ENCODE measurements at regions not wholly inside any gene's neighbourhood (a gene's known extent, or its start where the extent isn't known, plus 50 kb on each side); places are given as distances from the start of the nearest gene placed in this dataset.
"Not testable (repeated sequence)": the region's sequence is repeated elsewhere in the genome, so short reads cannot be mapped to it uniquely, and the experiment has no call there.

GRCh38 chr3:72660270-72661114 lies 187.8 kb downstream of the SHQ1 start:
- no peak for DNase-seq

GRCh38 chr3:72659596-72659995 lies 188.6 kb downstream of the SHQ1 start:
- DNase-seq = no peak

DNA sequence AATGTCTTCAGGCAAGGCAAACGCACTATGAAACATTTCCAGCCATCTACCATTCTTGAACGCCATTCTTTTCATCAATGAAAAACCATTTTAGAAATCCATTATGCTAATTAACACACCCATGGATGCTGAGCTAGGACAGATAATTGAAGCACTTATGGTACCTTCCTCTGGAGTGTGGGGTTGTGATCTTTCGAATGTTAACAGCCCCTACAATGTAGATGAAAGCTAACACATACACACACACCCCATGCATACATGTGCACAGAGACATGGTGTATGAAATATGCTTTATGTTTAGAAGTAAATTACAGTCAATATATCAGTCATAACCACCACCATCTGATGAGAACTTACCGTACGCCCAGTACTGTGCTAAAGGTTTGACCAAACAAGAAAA lies 189.1 kb downstream of the SHQ1 start:
- no peak for DNase-seq

- DNase-seq = no peak
Observed at GRCh38 chr3:72658466-72659100, 189.7 kb downstream of the SHQ1 start.

- peak; percentile 69 for DNase-seq
Observed at GRCh38 chr3:72657666-72658065, 190.6 kb downstream of the SHQ1 start.

DNA sequence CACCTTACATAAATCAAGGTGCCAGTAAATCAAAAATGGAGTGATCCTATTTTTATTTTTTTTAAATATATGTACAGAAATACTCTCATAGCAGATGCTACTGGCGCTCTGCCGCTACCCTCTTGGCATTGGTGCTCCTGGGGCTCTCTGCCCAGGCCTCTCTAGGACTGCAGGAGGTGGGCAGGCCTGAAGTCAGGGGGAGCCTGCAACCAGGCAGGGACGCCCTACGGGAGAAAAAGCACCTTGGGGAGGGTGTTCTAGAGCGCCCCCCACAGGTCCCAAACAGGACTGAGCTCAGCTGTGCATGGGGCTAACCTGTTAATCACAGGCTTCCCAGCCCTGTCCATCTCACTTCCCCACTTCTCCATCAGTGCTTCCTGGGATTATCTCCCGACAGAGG lies 192.5 kb downstream of the SHQ1 start:
- DNase-seq = no peak

- no peak for DNase-seq
Observed at GRCh38 chr3:72655131-72655551, 193.1 kb downstream of the SHQ1 start.

DNA sequence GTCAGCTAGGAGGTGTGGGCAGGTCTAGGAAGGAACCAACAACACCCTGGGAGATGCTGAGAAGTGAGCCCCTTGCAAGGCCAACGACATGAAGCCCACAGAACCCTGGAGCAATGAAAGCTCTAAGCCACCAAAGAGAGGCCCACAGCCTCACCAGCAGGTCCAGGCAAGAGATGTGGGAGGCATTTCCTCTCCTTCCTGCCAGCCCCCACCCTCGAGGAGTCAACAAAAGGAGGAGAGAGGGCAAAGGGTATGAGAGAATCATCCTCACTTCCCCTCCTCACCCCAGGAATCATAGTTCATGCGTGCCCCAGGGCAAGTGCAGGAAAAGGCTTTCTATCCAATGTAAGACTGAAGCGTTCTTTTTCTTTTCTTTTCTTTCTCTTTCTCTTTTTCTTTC lies 195.8 kb downstream of the SHQ1 start:
- no peak for DNase-seq

DNA sequence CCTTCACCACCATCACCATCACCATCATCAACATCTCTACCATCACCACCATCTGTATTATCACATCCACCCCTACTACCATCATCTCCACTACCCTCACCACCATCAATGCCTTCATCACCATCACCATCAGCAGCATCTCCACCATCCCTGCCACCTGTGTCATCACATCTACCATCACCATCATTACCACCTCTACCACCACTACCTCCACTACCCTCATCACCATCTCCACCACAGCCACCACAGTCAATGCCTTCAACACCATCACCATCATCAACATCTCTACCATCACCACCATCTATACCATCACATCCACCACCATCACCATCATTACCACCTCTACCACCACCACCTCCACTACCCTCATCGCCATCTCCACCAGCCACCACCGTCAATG lies 196.7 kb downstream of the SHQ1 start:
- no peak for DNase-seq

DNA sequence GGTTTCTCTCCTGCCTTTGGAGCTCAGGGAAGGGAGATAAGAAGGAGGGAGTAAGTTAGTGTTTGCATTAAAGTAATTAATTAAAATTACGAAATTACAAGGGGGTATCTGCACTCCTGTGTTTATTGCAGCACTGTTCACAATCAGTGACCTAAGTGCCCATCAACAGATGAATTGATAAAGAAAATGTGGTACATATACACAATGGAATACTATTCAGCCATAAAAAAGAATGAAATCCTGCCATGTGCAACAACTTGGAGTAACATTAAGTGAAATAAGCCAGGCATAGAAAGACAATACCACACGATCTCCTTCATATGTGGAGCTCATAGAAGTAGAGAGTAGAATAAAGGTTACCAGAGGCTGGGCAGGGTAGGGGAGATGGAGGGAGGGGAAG lies 202.0 kb downstream of the SHQ1 start:
- DNase-seq = no peak

- DNase-seq = not testable (repeated sequence)
Observed at GRCh38 chr3:72643635-72644034, 204.6 kb downstream of the SHQ1 start.

- no peak for DNase-seq
Observed at GRCh38 chr3:72641684-72642083, 206.6 kb downstream of the SHQ1 start.

- DNase-seq = no peak
Observed at GRCh38 chr3:72641072-72641471, 207.2 kb downstream of the SHQ1 start.

DNA sequence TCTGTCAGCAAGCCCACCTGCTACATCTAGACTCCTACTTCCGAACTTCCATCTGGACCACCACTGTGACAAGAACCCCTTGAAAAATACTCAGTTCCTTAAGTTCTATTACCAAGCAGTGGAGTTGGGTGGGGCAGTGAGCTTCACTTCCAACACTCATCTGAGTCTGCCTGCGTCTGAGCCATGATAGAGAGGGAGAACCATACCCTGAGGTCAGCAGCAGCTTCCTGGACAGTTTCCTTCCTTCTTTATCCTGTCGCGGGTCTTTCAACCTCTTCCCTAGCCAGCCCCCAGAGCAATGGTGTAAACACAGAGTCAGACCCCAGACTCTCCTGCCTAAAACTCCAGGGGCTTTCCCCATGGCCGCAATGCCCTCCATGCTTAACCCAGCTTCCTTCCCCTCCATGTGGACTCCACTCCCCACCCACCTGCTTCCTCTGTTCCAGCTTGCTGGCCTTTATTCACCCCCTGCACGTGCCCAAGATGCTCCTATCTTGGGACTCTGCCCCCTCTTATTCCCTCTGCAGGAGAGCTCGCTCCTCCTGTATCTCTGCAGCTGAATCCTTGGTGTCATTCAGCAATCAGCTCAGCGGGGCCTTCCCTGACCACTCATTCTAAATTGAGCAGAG lies 211.2 kb downstream of the SHQ1 start:
- DNase-seq = no peak

DNA sequence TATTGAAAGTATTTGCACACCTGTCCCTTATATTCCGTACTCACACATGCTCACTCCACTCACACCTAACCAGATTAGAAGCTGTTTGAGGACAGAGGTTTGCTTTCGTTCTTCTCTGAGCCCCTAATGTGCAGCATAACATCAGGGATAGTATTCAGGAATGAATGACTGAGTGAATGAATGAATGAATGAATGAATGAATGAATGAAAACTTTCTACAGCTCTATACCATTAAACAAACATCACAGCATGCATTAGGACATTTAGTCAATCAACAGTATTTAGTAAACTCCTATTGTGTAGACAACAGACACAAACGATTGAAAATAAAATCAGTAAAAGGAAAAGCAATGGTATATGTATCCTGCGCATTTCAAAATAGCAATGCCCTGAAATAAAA lies 212.7 kb downstream of the SHQ1 start:
- no peak for DNase-seq

DNA sequence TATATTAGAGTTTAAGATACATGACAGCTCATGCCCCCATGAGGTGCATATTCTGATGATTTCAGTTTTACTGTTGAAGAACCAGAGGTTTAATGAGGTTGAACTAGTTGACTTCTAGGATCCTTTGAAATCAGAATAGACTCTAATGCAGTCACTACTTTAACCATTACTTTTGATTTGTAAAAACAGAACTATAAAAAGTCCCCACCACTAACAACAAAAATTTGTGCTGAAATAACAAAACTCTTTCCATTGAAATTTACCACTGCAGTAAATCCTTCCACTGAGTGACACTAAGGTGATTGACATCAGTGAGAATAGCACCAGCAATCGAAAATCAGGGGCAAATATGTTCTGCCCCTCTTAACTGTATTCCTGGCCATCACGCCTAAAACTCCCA lies 214.1 kb downstream of the SHQ1 start:
- DNase-seq = no peak

DNA sequence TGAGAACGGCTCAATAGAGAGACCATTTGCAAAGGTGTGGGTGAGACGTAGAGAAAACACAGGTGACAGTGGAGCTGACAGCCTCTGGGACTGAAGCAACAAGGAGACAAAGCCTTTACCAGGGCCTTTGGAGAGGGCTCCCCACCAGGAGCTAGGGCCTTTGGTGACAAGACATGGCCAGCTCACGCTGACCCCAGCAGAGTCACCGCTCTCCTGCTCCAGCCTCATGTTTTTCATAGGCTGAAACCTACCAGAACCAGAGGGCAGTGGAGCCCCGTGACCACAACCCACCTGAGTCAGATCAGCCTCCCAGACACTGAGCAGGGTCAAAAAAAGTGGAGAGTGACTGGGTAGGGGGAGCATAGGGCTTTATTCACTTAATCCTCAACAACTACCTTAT lies 214.7 kb downstream of the SHQ1 start:
- DNase-seq = no peak

GRCh38 chr3:72633121-72633520 lies 215.1 kb downstream of the SHQ1 start:
- no peak for DNase-seq

DNA sequence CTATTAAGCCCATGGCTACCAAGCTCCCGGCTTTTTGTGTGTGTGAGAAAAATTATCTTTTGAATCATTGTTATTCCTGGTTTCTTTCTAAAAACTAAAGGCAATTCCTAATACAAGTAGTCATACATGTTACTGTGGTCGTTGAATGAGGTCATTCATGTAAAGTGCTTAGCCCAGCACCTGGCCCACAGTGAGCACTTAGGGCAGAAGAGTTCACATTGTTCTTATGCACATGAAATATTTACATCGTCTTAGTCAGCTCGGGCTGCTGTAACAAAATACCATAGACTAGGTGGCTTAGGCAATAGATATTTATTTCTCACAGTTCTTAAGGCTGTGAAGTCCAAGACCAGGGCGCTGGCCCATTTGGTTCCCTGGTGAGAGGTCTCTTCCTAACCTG lies 216.1 kb downstream of the SHQ1 start:
- DNase-seq = no peak

GRCh38 chr3:72630969-72631344 lies 217.3 kb downstream of the SHQ1 start:
- DNase-seq = no peak

- no peak for DNase-seq
Observed at GRCh38 chr3:72630327-72630968, 217.8 kb downstream of the SHQ1 start.

GRCh38 chr3:72629191-72629631 lies 219.0 kb downstream of the SHQ1 start:
- DNase-seq = no peak

DNA sequence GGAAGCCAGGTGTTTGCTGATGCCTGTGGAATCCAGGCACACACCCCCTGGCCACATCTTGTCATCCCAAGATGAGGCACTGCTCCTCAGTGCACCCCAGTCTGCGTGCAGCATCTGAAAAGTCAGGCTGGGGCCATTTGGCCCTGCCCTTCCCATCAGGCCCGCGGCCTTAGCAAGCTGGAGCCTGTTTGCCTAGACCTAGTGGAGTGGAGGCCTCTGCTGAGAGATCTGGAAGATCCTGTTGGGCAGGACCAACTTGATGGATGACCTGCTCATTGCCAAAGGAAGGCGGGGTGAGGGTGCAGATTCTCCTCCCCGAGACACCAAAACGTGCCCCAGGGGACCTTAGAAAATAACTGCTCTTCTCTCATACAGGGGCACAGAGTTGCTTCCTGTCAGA lies 220.2 kb downstream of the SHQ1 start:
- DNase-seq = no peak

DNA sequence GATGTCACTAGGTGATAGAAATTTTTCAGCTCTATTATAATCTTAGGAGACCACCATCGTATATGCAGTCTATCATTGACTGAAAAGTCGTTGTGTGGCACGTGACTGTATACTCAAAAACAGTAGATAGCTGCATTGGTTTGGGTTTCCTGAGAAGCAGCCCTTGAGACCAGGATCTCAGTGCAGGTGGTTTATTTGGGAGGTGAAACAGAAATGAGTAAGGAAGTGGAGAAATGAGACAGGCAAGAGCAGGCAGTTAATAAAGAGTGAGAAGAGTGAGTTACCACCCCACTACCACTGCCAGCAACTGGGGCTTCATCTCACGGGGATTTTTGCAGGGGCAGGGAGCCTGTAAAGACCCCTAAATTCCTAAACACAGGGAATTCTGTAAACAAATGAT lies 221.0 kb downstream of the SHQ1 start:
- no peak for DNase-seq
